Endodermal cell (in vitro differentiated cells): ENCODE measurements at regions not wholly inside any gene's neighbourhood (a gene's known extent, or its start where the extent isn't known, plus 50 kb on each side); places are given as distances from the start of the nearest gene placed in this dataset.
"Not testable (repeated sequence)": the region's sequence is repeated elsewhere in the genome, so short reads cannot be mapped to it uniquely, and the experiment has no call there.

Experiments
- DNase-seq: peaks from one replicate; pipeline ENCODE4 v3.0.0-alpha.2; 2017
- H3K27ac ChIP-seq: 2 replicates; pipeline ENCODE4 v1.5.1; 2013; ENCODE audit warnings: mild to moderate bottlenecking, low read depth, low read length, moderate library complexity
- H3K27me3 ChIP-seq: 2 replicates; pipeline ENCODE4 v1.6.1; 2013; ENCODE audit warnings: mild to moderate bottlenecking, low read length, moderate library complexity; ENCODE audit not compliant: insufficient read depth, control insufficient read depth, poor library complexity, severe bottlenecking
- H3K36me3 ChIP-seq: 2 replicates; pipeline ENCODE4 v1.7.0; 2013; ENCODE audit warnings: mild to moderate bottlenecking, low read length, moderate library complexity; ENCODE audit not compliant: control insufficient read depth, insufficient read depth
- H3K4me1 ChIP-seq: one replicate; pipeline ENCODE4 v1.7.0; 2013; ENCODE audit warnings: low read length; ENCODE audit not compliant: control insufficient read depth, insufficient read depth
- H3K4me3 ChIP-seq: 2 replicates; pipeline ENCODE4 v1.5.1; 2013; ENCODE audit warnings: mild to moderate bottlenecking, low read length, moderate library complexity
- H3K9ac ChIP-seq: 2 replicates; pipeline ENCODE4 v1.6.1; 2013; ENCODE audit warnings: mild to moderate bottlenecking, low read length, moderate library complexity; ENCODE audit not compliant: poor library complexity, severe bottlenecking; ENCODE audit errors: extremely low read depth
- H3K9me3 ChIP-seq: 2 replicates; pipeline ENCODE4 v1.6.1; 2013; ENCODE audit warnings: mild to moderate bottlenecking, low read length, moderate library complexity; ENCODE audit not compliant: control insufficient read depth
- H3K27ac Mint-ChIP-seq: 2 replicates; pipeline ENCODE4 v1.8.0; 2020; ENCODE audit warnings: mixed read lengths
- H3K27me3 Mint-ChIP-seq: 2 replicates; pipeline ENCODE4 v1.8.0; 2021; ENCODE audit warnings: mild to moderate bottlenecking, mixed read lengths; ENCODE audit not compliant: insufficient read depth
- H3K36me3 Mint-ChIP-seq: 2 replicates; pipeline ENCODE4 v1.8.0; 2020; ENCODE audit warnings: low read depth, mixed read lengths
- H3K4me1 Mint-ChIP-seq: 2 replicates; pipeline ENCODE4 v1.8.0; 2020; ENCODE audit warnings: mixed read lengths
- H3K4me3 Mint-ChIP-seq: 2 replicates; pipeline ENCODE4 v1.8.0; 2020; ENCODE audit warnings: mild to moderate bottlenecking, moderate library complexity, mixed read lengths
- H3K9me3 Mint-ChIP-seq: 2 replicates; pipeline ENCODE4 v1.8.0; 2020; ENCODE audit warnings: mild to moderate bottlenecking, mixed read lengths
- WGBS, 2 experiments: methylation state at CpG; one replicate each; pipeline versions ENCODE4 v1.1.5 to v1.1.7; 2013; ENCODE audit warnings: missing lambda C conversion rate in 2 of 2, mixed read lengths in 1 of 2; ENCODE audit not compliant: insufficient coverage in 1 of 2, insufficient read length in 1 of 2; 5-methylcytosine and 5-hydroxymethylcytosine counted together
- TF ChIP-seq, protein P1 (sequence below): fragments of 200-600 bp; sonication (generic); conservative IDR thresholded peaks from 2 replicates; pipeline ENCODE4 v1.5.0; 2021; ENCODE audit warnings: antibody characterized with exemption, mild to moderate bottlenecking

DNA sequence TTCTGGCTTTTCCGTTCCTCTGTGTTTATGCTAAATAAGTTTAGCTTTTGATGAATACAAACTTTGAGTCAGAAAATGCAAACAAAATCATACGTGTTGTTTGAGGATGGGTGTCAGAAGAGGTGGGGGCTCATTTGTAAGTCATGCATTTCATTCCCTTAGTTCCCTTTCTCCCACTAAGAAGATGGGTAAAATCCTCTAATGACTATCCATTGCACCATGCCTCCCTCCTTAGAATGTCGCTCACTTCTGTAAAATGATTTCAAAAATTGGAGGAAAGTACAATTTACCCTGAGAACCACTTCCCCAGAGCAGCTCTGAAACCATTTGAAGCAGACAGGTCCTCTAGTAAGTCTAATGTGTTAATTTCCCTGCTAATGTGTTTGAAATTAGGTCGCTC lies 629.6 kb upstream of the VRK2 start:
- Mint-ChIP-seq H3K27ac (no peak overlapping the region), H3K9me3 (peaks cover 20% of the 10 kb centered on the region), H3K36me3 (no peaks in the 10 kb centered on the region), H3K4me1 (peaks cover 4% of the 10 kb centered on the region), H3K27me3 (no peaks in the 10 kb centered on the region), H3K4me3 (no peak overlapping the region)
- Histone ChIP-seq H3K9me3 (peaks cover 22% of the 10 kb centered on the region), H3K4me3 (no peak overlapping the region), H3K27ac (no peak overlapping the region), H3K27me3 (no peaks in the 10 kb centered on the region), H3K36me3 (no peaks in the 10 kb centered on the region), H3K4me1 (no peaks in the 10 kb centered on the region), H3K9ac (no peak overlapping the region)
- DNase-seq, result no peak
- 92 to 93% methylated on average over 2 to 4 of the region's 4 CpGs for WGBS, 2 experiments
- TF ChIP-seq, protein P1, sequence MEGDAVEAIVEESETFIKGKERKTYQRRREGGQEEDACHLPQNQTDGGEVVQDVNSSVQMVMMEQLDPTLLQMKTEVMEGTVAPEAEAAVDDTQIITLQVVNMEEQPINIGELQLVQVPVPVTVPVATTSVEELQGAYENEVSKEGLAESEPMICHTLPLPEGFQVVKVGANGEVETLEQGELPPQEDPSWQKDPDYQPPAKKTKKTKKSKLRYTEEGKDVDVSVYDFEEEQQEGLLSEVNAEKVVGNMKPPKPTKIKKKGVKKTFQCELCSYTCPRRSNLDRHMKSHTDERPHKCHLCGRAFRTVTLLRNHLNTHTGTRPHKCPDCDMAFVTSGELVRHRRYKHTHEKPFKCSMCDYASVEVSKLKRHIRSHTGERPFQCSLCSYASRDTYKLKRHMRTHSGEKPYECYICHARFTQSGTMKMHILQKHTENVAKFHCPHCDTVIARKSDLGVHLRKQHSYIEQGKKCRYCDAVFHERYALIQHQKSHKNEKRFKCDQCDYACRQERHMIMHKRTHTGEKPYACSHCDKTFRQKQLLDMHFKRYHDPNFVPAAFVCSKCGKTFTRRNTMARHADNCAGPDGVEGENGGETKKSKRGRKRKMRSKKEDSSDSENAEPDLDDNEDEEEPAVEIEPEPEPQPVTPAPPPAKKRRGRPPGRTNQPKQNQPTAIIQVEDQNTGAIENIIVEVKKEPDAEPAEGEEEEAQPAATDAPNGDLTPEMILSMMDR, result no peak

DNA sequence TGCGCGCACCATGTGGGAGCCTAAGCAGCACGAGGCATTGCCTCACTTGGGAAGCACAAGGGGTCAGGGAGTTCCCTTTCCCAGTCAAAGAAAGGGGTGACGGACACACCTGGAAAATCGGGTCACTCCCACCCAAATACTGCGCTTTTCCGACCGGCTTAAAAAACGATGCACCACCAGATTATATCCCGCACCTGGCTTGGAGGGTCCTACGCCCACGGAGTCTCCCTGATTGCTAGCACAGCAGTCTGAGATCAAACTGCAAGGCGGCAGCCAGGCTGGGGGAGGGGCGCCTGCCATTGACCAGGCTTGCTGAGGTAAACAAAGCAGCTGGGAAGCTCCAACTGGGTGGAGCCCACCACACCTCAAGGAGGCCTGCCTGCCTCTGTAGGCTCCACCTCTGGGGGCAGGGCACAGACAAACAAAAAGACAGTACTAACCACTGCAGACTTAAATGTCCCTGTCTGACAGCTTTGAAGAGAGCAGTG lies 627.7 kb upstream of the VRK2 start:
- not testable (repeated sequence) for H3K9me3 ChIP-seq, H3K36me3 Mint-ChIP-seq, H3K4me1 ChIP-seq, DNase-seq, H3K27me3 Mint-ChIP-seq, H3K27me3 ChIP-seq, H3K27ac ChIP-seq, H3K9me3 Mint-ChIP-seq, H3K36me3 ChIP-seq, H3K4me3 ChIP-seq, H3K4me1 Mint-ChIP-seq, H3K9ac ChIP-seq
- Mint-ChIP-seq H3K27ac (peak overlapping the region; percentile 89), H3K4me3 (peak overlapping the region; percentile 36)
- 73 to 94% methylated on average over 3 to 14 of the region's 14 CpGs for WGBS, 2 experiments

DNA sequence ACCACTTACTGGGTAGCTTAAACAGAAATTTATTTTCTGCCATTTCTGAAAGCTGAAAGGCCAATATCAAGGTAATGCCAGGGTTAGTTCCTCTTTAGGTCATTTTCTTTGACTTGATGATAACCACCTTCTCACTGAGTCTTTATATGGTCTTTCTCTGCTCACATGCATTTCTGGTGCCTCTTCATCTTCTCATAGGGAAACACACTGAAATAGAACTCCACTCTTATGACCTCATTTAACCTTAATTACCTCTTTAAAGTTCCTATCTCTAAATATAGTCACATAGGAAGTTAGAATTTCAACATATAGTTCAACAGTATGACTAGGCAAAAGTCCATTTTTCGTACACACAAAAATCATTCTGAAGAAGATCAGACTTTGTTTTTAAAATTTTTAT lies 616.8 kb upstream of the VRK2 start:
- Mint-ChIP-seq H3K27ac (no peak overlapping the region), H3K4me3 (no peak overlapping the region), H3K27me3 (no peaks in the 10 kb centered on the region), H3K9me3 (peaks cover 1% of the 10 kb centered on the region), H3K4me1 (peaks cover 18% of the 10 kb centered on the region), H3K36me3 (no peaks in the 10 kb centered on the region)
- no peak for DNase-seq
- WGBS, 2 experiments, result no CpG with 5 or more reads among the region's 1 CpG
- Histone ChIP-seq H3K4me3 (no peak overlapping the region), H3K9me3 (no peaks in the 10 kb centered on the region), H3K36me3 (no peaks in the 10 kb centered on the region), H3K27me3 (no peaks in the 10 kb centered on the region), H3K9ac (no peak overlapping the region), H3K27ac (no peak overlapping the region), H3K4me1 (peaks cover 4% of the 10 kb centered on the region)
- TF ChIP-seq, protein P1, result no peak

- TF ChIP-seq, protein P1, result no peak
- H3K27ac ChIP-seq, result no peak overlapping the region
- no peaks in the 10 kb centered on the region for H3K27me3 ChIP-seq
- H3K36me3 ChIP-seq, result no peaks in the 10 kb centered on the region
- no peaks in the 10 kb centered on the region for H3K27me3 Mint-ChIP-seq
- no peak for DNase-seq
- peaks cover 18% of the 10 kb centered on the region for H3K4me1 Mint-ChIP-seq
- no peaks in the 10 kb centered on the region for H3K36me3 Mint-ChIP-seq
- no peak overlapping the region for H3K4me3 ChIP-seq
- no peaks in the 10 kb centered on the region for H3K9me3 ChIP-seq
- no peak overlapping the region for H3K4me3 Mint-ChIP-seq
- H3K9ac ChIP-seq, result no peak overlapping the region
- peaks cover 4% of the 10 kb centered on the region for H3K4me1 ChIP-seq
- WGBS, 2 experiments, result no CpG with 5 or more reads among the region's 1 CpG
- H3K9me3 Mint-ChIP-seq, result no peaks in the 10 kb centered on the region
- peak overlapping the region; percentile 27 for H3K27ac Mint-ChIP-seq
Observed at GRCh38 chr2:57432528-57432927, 614.1 kb upstream of the VRK2 start.
